ENCODE measurements at regions not wholly inside any gene's neighbourhood (a gene's known extent, or its start where the extent isn't known, plus 50 kb on each side); places are given as distances from the start of the nearest gene placed in this dataset.

DNA sequence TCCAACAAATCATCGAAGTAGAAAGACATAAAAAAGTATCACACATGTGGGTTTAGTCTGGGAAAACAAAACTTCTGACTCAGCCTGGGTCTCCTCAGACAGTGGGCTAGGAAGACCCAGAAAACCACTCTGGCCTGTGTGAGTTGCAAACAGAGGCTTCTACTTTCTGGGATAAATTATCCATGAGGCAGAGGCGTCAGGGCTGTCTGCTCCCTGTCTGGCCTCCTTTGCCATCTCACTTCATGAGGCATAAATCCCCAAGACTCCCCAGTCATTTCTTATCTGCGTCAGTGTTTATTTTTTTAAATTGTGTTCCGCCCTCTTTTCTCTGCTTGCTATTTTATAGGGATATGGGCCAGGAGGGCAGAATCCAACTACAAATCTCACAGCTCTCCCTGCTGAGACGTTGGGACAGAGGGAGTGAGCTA is 80.6 kb upstream of the TRABD2B start:
- H3K9me2 ChIP-seq (replicated peaks; ENCODE audit: low read length), result no peaks in the 10 kb centered on the region
- no peak for TF ChIP-seq CTCF (conservative IDR thresholded peaks at IDR 0.05; ENCODE audit: low read depth, low read length)
- TF ChIP-seq EZH2 (IDR thresholded peaks at IDR 0.05; ENCODE audit: low read length, unreplicated experiment), result no peak
- TF ChIP-seq EZH2phosphoT487 (IDR thresholded peaks at IDR 0.05; ENCODE audit: borderline replicate concordance, low read length), result no peak
- no peaks in the 10 kb centered on the region for H3K4me1 ChIP-seq (ENCODE audit: insufficient read depth, low read length)
- BruUV-seq (replicated peaks), result no TSS peak
- no peaks in the 10 kb centered on the region for H3K79me2 ChIP-seq (ENCODE audit: low read length)
- H3K27me3 ChIP-seq (ENCODE audit: low read length), result peaks cover 20% of the 10 kb centered on the region; the same call in 1 of the 2 replicates
- no peak overlapping the region for H2AFZ ChIP-seq (ENCODE audit: low read length)
- no peak overlapping the region for H3K4me3 ChIP-seq (ENCODE audit: low read length)
- no peak overlapping the region for H3K9ac ChIP-seq (ENCODE audit: low read length)
- ChIA-PET POLR2A (ENCODE audit: unreplicated experiment) (no interaction called here), CTCF (no interaction called here)
- H3F3A ChIP-seq (ENCODE audit: low read length, unreplicated experiment), result no peaks in the 10 kb centered on the region
- intact Hi-C loops (cut with micrococcal nuclease), result no loop called here
- no peaks in the 10 kb centered on the region for H3K36me3 ChIP-seq (ENCODE audit: low read depth, low read length)
- H4K20me1 ChIP-seq (ENCODE audit: low read length), result no peaks in the 10 kb centered on the region
- no peak overlapping the region for H3K27ac ChIP-seq (ENCODE audit: low read length)
- no peak overlapping the region for H3K4me2 ChIP-seq (ENCODE audit: low read length)
- H3K9me3 ChIP-seq (ENCODE audit: low read length), result no peaks in the 10 kb centered on the region
- no peak for ATAC-seq
- no peak for DNase-seq

GRCh38 chr1:48076017-48076416 is 78.8 kb upstream of the TRABD2B start:
- ATAC-seq (no peak), DNase-seq (no peak)
- Histone ChIP-seq H3K9ac (ENCODE audit: low read length) (no peak overlapping the region), H3K9me2 (replicated peaks; ENCODE audit: low read length) (no peaks in the 10 kb centered on the region), H3K27ac (ENCODE audit: low read length) (no peak overlapping the region), H3K4me3 (ENCODE audit: low read length) (no peak overlapping the region), H3K27me3 (ENCODE audit: low read length) (peaks cover 20% of the 10 kb centered on the region; the same call in 1 of the 2 replicates), H4K20me1 (ENCODE audit: low read length) (no peaks in the 10 kb centered on the region), H2AFZ (ENCODE audit: low read length) (no peak overlapping the region), H3K4me1 (ENCODE audit: insufficient read depth, low read length) (no peaks in the 10 kb centered on the region), H3K36me3 (ENCODE audit: low read depth, low read length) (no peaks in the 10 kb centered on the region), H3K79me2 (ENCODE audit: low read length) (no peaks in the 10 kb centered on the region), H3F3A (ENCODE audit: low read length, unreplicated experiment) (no peaks in the 10 kb centered on the region), H3K9me3 (ENCODE audit: low read length) (no peaks in the 10 kb centered on the region), H3K4me2 (ENCODE audit: low read length) (no peak overlapping the region)
- no peak for TF ChIP-seq CTCF (conservative IDR thresholded peaks at IDR 0.05; ENCODE audit: low read depth, low read length)
- TF ChIP-seq EZH2 (IDR thresholded peaks at IDR 0.05; ENCODE audit: low read length, unreplicated experiment), result no peak
- ChIA-PET POLR2A (ENCODE audit: unreplicated experiment) (no interaction called here), CTCF (no interaction called here)
- intact Hi-C loops (cut with micrococcal nuclease), result no loop called here
- no TSS peak for BruUV-seq (replicated peaks)

DNA sequence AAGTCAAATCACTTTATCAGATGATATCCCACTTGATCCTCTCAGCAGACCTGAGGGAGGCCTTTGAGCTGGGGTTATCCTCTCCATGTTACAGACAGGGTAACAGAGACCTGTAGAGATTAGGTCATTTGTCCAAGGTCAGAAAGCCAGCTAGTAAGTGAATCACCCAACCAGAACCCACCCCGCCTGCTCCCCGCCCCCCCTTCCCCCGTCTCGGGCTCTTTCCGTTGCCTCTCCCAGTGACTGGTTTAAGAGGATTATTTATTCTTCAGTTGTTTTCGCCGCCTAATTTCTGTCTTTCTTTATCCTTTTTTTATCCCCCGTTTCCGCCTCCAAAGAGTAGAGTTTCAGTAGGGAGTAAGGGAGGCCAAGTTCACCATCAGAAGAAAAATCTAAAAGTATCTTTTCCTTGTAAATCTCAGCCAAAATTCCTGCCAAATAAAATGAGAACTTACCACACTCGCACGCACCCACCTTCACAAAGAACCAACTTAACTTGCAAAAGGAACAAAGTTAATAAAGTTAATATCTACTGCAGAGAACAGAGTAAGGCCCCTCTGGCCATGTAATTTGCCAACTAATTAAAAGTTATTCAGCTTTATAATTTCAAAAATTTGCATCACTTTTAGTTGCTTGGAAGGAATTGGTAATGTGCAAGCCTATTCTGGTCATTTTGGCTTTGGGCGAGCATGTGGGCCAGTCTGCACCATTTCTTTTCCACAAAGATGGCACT is 76.8 kb upstream of the TRABD2B start:
- H3K27ac ChIP-seq (ENCODE audit: low read length), result no peak overlapping the region
- DNase-seq (no peak), ATAC-seq (no peak)
- H3K4me1 ChIP-seq (ENCODE audit: insufficient read depth, low read length), result peaks cover 6% of the 10 kb centered on the region; the same call in 1 of the 2 replicates
- ChIA-PET POLR2A (ENCODE audit: unreplicated experiment) (interaction anchor here (0.5 kb wide), 1 partner anchor 107 kb away, joined by 4 read pairs; no protein-coding TSS in a partner anchor), CTCF (no interaction called here)
- H3K4me3 ChIP-seq (ENCODE audit: low read length), result no peak overlapping the region
- no peaks in the 10 kb centered on the region for H3K79me2 ChIP-seq (ENCODE audit: low read length)
- no peaks in the 10 kb centered on the region for H3F3A ChIP-seq (ENCODE audit: low read length, unreplicated experiment)
- H3K9ac ChIP-seq (ENCODE audit: low read length), result no peak overlapping the region
- TF ChIP-seq CTCF (conservative IDR thresholded peaks at IDR 0.05; ENCODE audit: low read depth, low read length) (no peak), EZH2 (IDR thresholded peaks at IDR 0.05; ENCODE audit: low read length, unreplicated experiment) (no peak), EZH2phosphoT487 (IDR thresholded peaks at IDR 0.05; ENCODE audit: borderline replicate concordance, low read length) (no peak)
- H3K36me3 ChIP-seq (ENCODE audit: low read depth, low read length), result no peaks in the 10 kb centered on the region
- H2AFZ ChIP-seq (ENCODE audit: low read length), result no peak overlapping the region
- no peaks in the 10 kb centered on the region for H4K20me1 ChIP-seq (ENCODE audit: low read length)
- H3K9me3 ChIP-seq (ENCODE audit: low read length), result no peaks in the 10 kb centered on the region
- H3K27me3 ChIP-seq (ENCODE audit: low read length), result peaks cover 20% of the 10 kb centered on the region; the same call in 1 of the 2 replicates
- no peaks in the 10 kb centered on the region for H3K9me2 ChIP-seq (replicated peaks; ENCODE audit: low read length)
- H3K4me2 ChIP-seq (ENCODE audit: low read length), result no peak overlapping the region
- BruUV-seq (replicated peaks), result no TSS peak
- intact Hi-C loops (cut with micrococcal nuclease), result no loop called here
